ENCODE measurements at regions not wholly inside any gene's neighbourhood (a gene's known extent, or its start where the extent isn't known, plus 50 kb on each side); places are given as distances from the start of the nearest gene placed in this dataset.
"Not testable (repeated sequence)": the region's sequence is repeated elsewhere in the genome, so short reads cannot be mapped to it uniquely, and the experiment has no call there.

DNA sequence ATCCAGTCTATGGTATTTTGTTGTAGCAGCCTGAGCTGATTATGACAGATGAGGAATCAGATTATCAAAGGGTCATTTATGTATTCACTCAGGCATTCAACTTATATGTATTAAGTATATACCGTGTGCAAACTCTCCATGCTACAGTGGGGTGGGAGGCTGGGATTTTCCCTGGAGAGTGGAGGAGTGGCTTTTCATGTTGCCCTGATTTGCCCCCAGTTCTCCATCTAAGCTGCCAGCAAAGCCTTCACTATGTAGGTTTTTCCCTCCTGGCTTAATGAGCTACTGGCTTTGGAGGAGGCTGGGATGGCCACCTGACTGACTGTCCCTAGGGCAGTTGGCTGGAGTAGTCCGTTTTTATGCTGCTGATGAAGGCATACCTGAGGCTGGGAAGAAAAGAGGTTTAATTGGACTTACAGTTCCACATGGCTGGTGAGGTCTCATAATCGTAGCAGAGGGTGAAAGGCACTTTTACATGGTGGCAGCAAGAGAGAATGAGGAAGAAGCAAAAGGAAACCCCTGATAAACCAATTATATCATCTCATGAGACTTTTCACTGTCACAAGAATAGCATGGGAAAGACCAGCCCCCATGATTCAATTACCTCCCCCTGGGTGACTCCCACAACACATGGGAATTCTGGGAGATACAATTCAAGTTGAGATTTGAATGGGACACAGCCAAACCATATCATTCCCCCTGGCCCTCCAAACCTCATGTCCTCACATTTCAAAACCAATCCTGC, 253.9 kb downstream of the RPLP1 start:
- ATAC-seq: no peak
- Mint-ChIP-seq H3K27ac (no peak overlapping the region), H3K27me3 (ENCODE audit: low read depth) (peaks cover 9% of the 10 kb centered on the region), H3K4me3 (no peak overlapping the region), H3K4me1 (no peaks in the 10 kb centered on the region), H3K36me3 (peaks cover 19% of the 10 kb centered on the region), H3K9me3 (peaks cover 64% of the 10 kb centered on the region)
- TF ChIP-seq MXD4 (CRISPR knock-in tag; IDR thresholded peaks at IDR 0.05; ENCODE audit: borderline replicate concordance) (no peak), FOXJ3 (CRISPR knock-in tag; IDR thresholded peaks at IDR 0.05; ENCODE audit: borderline replicate concordance) (no peak), KAT7 (CRISPR knock-in tag; IDR thresholded peaks at IDR 0.05; ENCODE audit: borderline replicate concordance) (no peak), NFATC4 (CRISPR knock-in tag; IDR thresholded peaks at IDR 0.05) (no peak), JUN (CRISPR knock-in tag; IDR thresholded peaks at IDR 0.05) (no peak), ZNF416 (CRISPR knock-in tag; IDR thresholded peaks at IDR 0.05) (no peak), SMAD4 (CRISPR knock-in tag; IDR thresholded peaks at IDR 0.05) (no peak), CBFB (CRISPR knock-in tag; IDR thresholded peaks at IDR 0.05; ENCODE audit: low read depth) (no peak), NR3C1 (CRISPR knock-in tag; conservative IDR thresholded peaks at IDR 0.05; ENCODE audit: low read depth) (no peak), ESRRA (CRISPR knock-in tag; IDR thresholded peaks at IDR 0.05; ENCODE audit: borderline replicate concordance) (no peak), ZNF532 (CRISPR knock-in tag; IDR thresholded peaks at IDR 0.05; ENCODE audit: borderline replicate concordance) (no peak), ELF4 (CRISPR knock-in tag; IDR thresholded peaks at IDR 0.05; ENCODE audit: low read depth) (no peak)
- TF ChIP-seq, protein P1, sequence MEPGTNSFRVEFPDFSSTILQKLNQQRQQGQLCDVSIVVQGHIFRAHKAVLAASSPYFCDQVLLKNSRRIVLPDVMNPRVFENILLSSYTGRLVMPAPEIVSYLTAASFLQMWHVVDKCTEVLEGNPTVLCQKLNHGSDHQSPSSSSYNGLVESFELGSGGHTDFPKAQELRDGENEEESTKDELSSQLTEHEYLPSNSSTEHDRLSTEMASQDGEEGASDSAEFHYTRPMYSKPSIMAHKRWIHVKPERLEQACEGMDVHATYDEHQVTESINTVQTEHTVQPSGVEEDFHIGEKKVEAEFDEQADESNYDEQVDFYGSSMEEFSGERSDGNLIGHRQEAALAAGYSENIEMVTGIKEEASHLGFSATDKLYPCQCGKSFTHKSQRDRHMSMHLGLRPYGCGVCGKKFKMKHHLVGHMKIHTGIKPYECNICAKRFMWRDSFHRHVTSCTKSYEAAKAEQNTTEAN (CRISPR knock-in tag; IDR thresholded peaks at IDR 0.05): no peak
- TF ChIP-seq, protein P2, sequence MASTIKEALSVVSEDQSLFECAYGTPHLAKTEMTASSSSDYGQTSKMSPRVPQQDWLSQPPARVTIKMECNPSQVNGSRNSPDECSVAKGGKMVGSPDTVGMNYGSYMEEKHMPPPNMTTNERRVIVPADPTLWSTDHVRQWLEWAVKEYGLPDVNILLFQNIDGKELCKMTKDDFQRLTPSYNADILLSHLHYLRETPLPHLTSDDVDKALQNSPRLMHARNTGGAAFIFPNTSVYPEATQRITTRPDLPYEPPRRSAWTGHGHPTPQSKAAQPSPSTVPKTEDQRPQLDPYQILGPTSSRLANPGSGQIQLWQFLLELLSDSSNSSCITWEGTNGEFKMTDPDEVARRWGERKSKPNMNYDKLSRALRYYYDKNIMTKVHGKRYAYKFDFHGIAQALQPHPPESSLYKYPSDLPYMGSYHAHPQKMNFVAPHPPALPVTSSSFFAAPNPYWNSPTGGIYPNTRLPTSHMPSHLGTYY (CRISPR knock-in tag; IDR thresholded peaks at IDR 0.05): no peak
- ChIA-PET CTCF (interaction anchor here (1.3 kb wide), 1 partner anchor 17 kb away, joined by 3 read pairs; no protein-coding TSS in a partner anchor), POLR2A (no interaction called here)
- no peak for DNase-seq (ENCODE audit: low spot score)

DNA sequence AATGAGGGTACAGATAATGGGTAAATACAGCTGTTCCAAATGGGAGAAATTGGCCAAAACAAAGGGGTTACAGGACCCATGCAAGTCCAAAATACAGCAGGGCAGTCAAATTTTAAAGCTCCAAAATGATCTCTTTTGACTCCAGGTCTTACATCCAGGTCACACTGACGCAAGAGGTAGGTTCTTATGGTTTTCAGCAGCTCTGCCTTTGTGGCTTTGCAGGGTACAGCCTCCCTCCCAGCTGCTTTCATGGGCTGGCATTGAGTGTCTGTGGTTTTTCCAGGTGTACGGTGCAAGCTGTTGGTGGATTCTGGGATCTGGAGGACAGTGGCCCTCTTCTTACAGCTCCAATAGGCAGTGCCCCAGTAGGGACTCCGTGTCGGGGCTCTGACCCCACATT, 254.6 kb downstream of the RPLP1 start:
- H3K4me3 Mint-ChIP-seq; H3K4me1 Mint-ChIP-seq; ATAC-seq; POLR2A ChIA-PET; DNase-seq (ENCODE audit: low spot score); H3K27ac Mint-ChIP-seq; H3K27me3 Mint-ChIP-seq (ENCODE audit: low read depth): not testable (repeated sequence)
- CTCF ChIA-PET: interaction anchor here (1.3 kb wide), 1 partner anchor 16 kb away, joined by 3 read pairs; no protein-coding TSS in a partner anchor
- H3K9me3 Mint-ChIP-seq: peaks cover 64% of the 10 kb centered on the region
- H3K36me3 Mint-ChIP-seq: peaks cover 19% of the 10 kb centered on the region

- H3K27me3 Mint-ChIP-seq (ENCODE audit: low read depth): not testable (repeated sequence)
- peaks cover 18% of the 10 kb centered on the region for H3K36me3 Mint-ChIP-seq
These were observed 256.0 kb downstream of the RPLP1 start for GRCh38 chr15:69708436-69709122.

More at GRCh38 chr15:69708436-69709122, 256.0 kb downstream of the RPLP1 start:
- H3K27ac Mint-ChIP-seq; H3K4me3 Mint-ChIP-seq; H3K4me1 Mint-ChIP-seq; POLR2A ChIA-PET; ATAC-seq; DNase-seq (ENCODE audit: low spot score); CTCF ChIA-PET: not testable (repeated sequence)
- H3K9me3 Mint-ChIP-seq: peaks cover 53% of the 10 kb centered on the region

Measured in WTC11 (cell line).